Thymus (tissue), 11 donors: ENCODE measurements at regions not wholly inside any gene's neighbourhood (a gene's known extent, or its start where the extent isn't known, plus 50 kb on each side); places are given as distances from the start of the nearest gene placed in this dataset.

Experiments
- DNase-seq, 9 donors: peaks; one replicate each; pipeline ENCODE4 v3.0.0-alpha.2; 2013; ENCODE audit warnings: low spot score in 9 of 9, low read depth in 6 of 9, missing footprints in 1 of 9
- H3K27ac ChIP-seq, 2 donors: one replicate each; pipeline ENCODE4 v1.5.1; 2013; ENCODE audit warnings: control low read depth in 1 of 2, low read depth in 1 of 2, low read length in 1 of 2, mild to moderate bottlenecking in 1 of 2, moderate library complexity in 1 of 2
- H3K27me3 ChIP-seq, 2 donors: one replicate each; pipeline ENCODE4 v1.5.1; 2013; ENCODE audit warnings: low read length in 1 of 2; ENCODE audit not compliant: control insufficient read depth in 2 of 2, insufficient read depth in 1 of 2
- H3K36me3 ChIP-seq, 2 donors: one replicate each; pipeline ENCODE4 v1.5.1; 2013; ENCODE audit warnings: low read length in 1 of 2, mild to moderate bottlenecking in 1 of 2, moderate library complexity in 1 of 2; ENCODE audit not compliant: control insufficient read depth in 2 of 2, insufficient read depth in 2 of 2
- H3K4me1 ChIP-seq, 2 donors: one replicate each; pipeline ENCODE4 v1.5.1; 2013; ENCODE audit warnings: low read length in 2 of 2; ENCODE audit not compliant: control insufficient read depth in 2 of 2, insufficient read depth in 2 of 2
- H3K4me3 ChIP-seq, 2 donors: one replicate each; pipeline ENCODE4 v1.5.1; 2013; ENCODE audit warnings: low read length in 2 of 2, control low read depth in 1 of 2, mild to moderate bottlenecking in 1 of 2
- H3K9me3 ChIP-seq, 2 donors: one replicate each; pipeline ENCODE4 v1.5.1; 2013; ENCODE audit warnings: low read length in 1 of 2, mild to moderate bottlenecking in 1 of 2; ENCODE audit not compliant: control insufficient read depth in 2 of 2, insufficient read depth in 1 of 2
- WGBS: extraction: QIAGEN DNeasy Blood & Tissue Kit; methylation state at CpG from one replicate; pipeline ENCODE4 v1.1.7; 2013; 5-methylcytosine and 5-hydroxymethylcytosine counted together
- donor health status: healthy.

GRCh38 chr11:134696455-134696854 lies 284.4 kb upstream of the B3GAT1 start:
- peaks cover 0 to 1% of the 10 kb centered on the region in 2 donors for H3K9me3 ChIP-seq
- 72% methylated on average over 4 of the region's 4 CpGs for WGBS
- H3K4me1 ChIP-seq, result no peaks in the 10 kb centered on the region
- H3K36me3 ChIP-seq, result no peaks in the 10 kb centered on the region
- DNase-seq, result no peak
- H3K4me3 ChIP-seq, result no peak overlapping the region
- no peaks in the 10 kb centered on the region for H3K27me3 ChIP-seq
- H3K27ac ChIP-seq, result no peak overlapping the region

- Histone ChIP-seq H3K27me3 (no peaks in the 10 kb centered on the region), H3K9me3 (peaks cover 0 to 1% of the 10 kb centered on the region in 2 donors), H3K4me1 (no peaks in the 10 kb centered on the region), H3K4me3 (no peak overlapping the region), H3K27ac (no peak overlapping the region), H3K36me3 (no peaks in the 10 kb centered on the region)
- WGBS, result 90% methylated on average over 6 of the region's 6 CpGs
- DNase-seq, result no peak
Observed at GRCh38 chr11:134691985-134692384, 279.9 kb upstream of the B3GAT1 start.

- no peak overlapping the region for H3K27ac ChIP-seq
- no peaks in the 10 kb centered on the region for H3K27me3 ChIP-seq
- H3K9me3 ChIP-seq, result peaks cover 0 to 1% of the 10 kb centered on the region in 2 donors
- no peak overlapping the region for H3K4me3 ChIP-seq
- no peak for DNase-seq
- no peaks in the 10 kb centered on the region for H3K36me3 ChIP-seq
- H3K4me1 ChIP-seq, result no peaks in the 10 kb centered on the region
- WGBS, result 72% methylated on average over 13 of the region's 13 CpGs
Observed at GRCh38 chr11:134691295-134691873, 279.3 kb upstream of the B3GAT1 start.

GRCh38 chr11:134689886-134690285 lies 277.8 kb upstream of the B3GAT1 start:
- no peak for DNase-seq
- H3K4me3 ChIP-seq, result no peak overlapping the region
- no peak overlapping the region for H3K27ac ChIP-seq
- H3K36me3 ChIP-seq, result no peaks in the 10 kb centered on the region
- 87% methylated on average over 2 of the region's 2 CpGs for WGBS
- H3K27me3 ChIP-seq, result no peaks in the 10 kb centered on the region
- peaks cover 0 to 1% of the 10 kb centered on the region in 2 donors for H3K9me3 ChIP-seq
- no peaks in the 10 kb centered on the region for H3K4me1 ChIP-seq

GRCh38 chr11:134687548-134687947 lies 275.5 kb upstream of the B3GAT1 start:
- Histone ChIP-seq H3K27ac (no peak overlapping the region), H3K36me3 (no peaks in the 10 kb centered on the region), H3K9me3 (peaks cover 0 to 1% of the 10 kb centered on the region in 2 donors), H3K27me3 (no peaks in the 10 kb centered on the region), H3K4me1 (no peaks in the 10 kb centered on the region), H3K4me3 (no peak overlapping the region)
- DNase-seq, result no peak
- 70% methylated on average over 2 of the region's 2 CpGs for WGBS

- Histone ChIP-seq H3K4me3 (no peak overlapping the region), H3K27ac (no peak overlapping the region), H3K4me1 (no peaks in the 10 kb centered on the region), H3K36me3 (no peaks in the 10 kb centered on the region), H3K9me3 (peaks cover 0 to 1% of the 10 kb centered on the region in 2 donors), H3K27me3 (no peaks in the 10 kb centered on the region)
- DNase-seq, result no peak
- 49% methylated on average over 6 of the region's 6 CpGs for WGBS
Observed at GRCh38 chr11:134686460-134687061, 274.5 kb upstream of the B3GAT1 start.

- H3K27ac ChIP-seq, result no peak overlapping the region
- WGBS, result 76% methylated on average over 6 of the region's 6 CpGs
- no peak overlapping the region for H3K4me3 ChIP-seq
- H3K4me1 ChIP-seq, result no peaks in the 10 kb centered on the region
- no peaks in the 10 kb centered on the region for H3K36me3 ChIP-seq
- H3K27me3 ChIP-seq, result no peaks in the 10 kb centered on the region
- H3K9me3 ChIP-seq, result peaks cover 0 to 1% of the 10 kb centered on the region in 2 donors
- DNase-seq, result no peak
Observed at GRCh38 chr11:134685793-134686380, 273.8 kb upstream of the B3GAT1 start.

- no peaks in the 10 kb centered on the region for H3K36me3 ChIP-seq
- no peak overlapping the region for H3K27ac ChIP-seq
- H3K4me1 ChIP-seq, result no peaks in the 10 kb centered on the region
- no peak overlapping the region for H3K4me3 ChIP-seq
- H3K27me3 ChIP-seq, result no peaks in the 10 kb centered on the region
- 84% methylated on average over 4 of the region's 4 CpGs for WGBS
- no peak for DNase-seq
- no peaks in the 10 kb centered on the region for H3K9me3 ChIP-seq
Observed at GRCh38 chr11:134684576-134684975, 272.5 kb upstream of the B3GAT1 start.

GRCh38 chr11:134683860-134684259 lies 271.8 kb upstream of the B3GAT1 start:
- Histone ChIP-seq H3K9me3 (no peaks in the 10 kb centered on the region), H3K36me3 (no peaks in the 10 kb centered on the region), H3K27me3 (no peaks in the 10 kb centered on the region), H3K4me3 (no peak overlapping the region), H3K4me1 (no peaks in the 10 kb centered on the region), H3K27ac (no peak overlapping the region)
- 94% methylated on average over 6 of the region's 6 CpGs for WGBS
- no peak for DNase-seq
